ENCODE measurements at regions not wholly inside any gene's neighbourhood (a gene's known extent, or its start where the extent isn't known, plus 50 kb on each side); places are given as distances from the start of the nearest gene placed in this dataset.

GRCh38 chr3:21094686-21095085, 656.3 kb downstream of the ZNF385D start (continued):
- TF ChIP-seq, protein P1, sequence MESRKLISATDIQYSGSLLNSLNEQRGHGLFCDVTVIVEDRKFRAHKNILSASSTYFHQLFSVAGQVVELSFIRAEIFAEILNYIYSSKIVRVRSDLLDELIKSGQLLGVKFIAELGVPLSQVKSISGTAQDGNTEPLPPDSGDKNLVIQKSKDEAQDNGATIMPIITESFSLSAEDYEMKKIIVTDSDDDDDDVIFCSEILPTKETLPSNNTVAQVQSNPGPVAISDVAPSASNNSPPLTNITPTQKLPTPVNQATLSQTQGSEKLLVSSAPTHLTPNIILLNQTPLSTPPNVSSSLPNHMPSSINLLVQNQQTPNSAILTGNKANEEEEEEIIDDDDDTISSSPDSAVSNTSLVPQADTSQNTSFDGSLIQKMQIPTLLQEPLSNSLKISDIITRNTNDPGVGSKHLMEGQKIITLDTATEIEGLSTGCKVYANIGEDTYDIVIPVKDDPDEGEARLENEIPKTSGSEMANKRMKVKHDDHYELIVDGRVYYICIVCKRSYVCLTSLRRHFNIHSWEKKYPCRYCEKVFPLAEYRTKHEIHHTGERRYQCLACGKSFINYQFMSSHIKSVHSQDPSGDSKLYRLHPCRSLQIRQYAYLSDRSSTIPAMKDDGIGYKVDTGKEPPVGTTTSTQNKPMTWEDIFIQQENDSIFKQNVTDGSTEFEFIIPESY (IDR thresholded peaks at IDR 0.05; ENCODE audit: extremely low read depth, insufficient replicate concordance, low read length): no peak
- TF ChIP-seq SRF (IDR thresholded peaks at IDR 0.05; ENCODE audit: low read depth) (no peak), POLR2A (IDR thresholded peaks at IDR 0.05; ENCODE audit: borderline replicate concordance, extremely low read depth, insufficient read depth, insufficient read length) (no peak), TCF7L2 (IDR thresholded peaks at IDR 0.05; ENCODE audit: borderline replicate concordance, extremely low read depth, insufficient read depth, insufficient read length) (no peak), CEBPB (IDR thresholded peaks at IDR 0.05; ENCODE audit: low read depth) (no peak)

DNA sequence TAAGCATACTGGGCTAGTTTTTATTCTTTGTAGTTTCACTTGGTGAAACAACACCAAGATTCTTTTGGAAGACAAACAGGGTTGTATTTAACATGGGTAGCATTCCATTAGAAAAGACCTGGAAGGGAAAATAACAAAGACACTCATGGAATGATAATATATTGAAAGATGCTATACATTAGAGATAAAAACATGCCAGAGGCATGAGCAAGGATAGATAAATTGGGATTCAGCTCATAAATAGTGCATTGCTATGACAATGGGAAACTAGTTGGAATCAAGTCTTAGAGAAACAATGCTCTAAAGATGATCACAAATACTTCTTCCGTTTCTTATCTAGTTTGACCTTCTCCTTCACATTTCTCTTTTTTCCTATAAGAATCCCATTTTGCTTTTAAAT, 677.4 kb downstream of the ZNF385D start:
- Histone ChIP-seq H3K9me2 (ENCODE audit: insufficient read depth) (no peaks in the 10 kb centered on the region), H3K27me3 (ENCODE audit: insufficient read depth, low read length) (no peaks in the 10 kb centered on the region), H3K4me2 (ENCODE audit: low read length) (no peak overlapping the region), H3K27ac (ENCODE audit: low read depth, low read length) (no peak overlapping the region), H3K9me3 (ENCODE audit: control insufficient read depth in 1 of 2, insufficient read depth in 1 of 2, low read depth in 1 of 2, low read length in 2 of 2) (peaks cover 10 to 22% of the 10 kb centered on the region in 2 experiments; a peak in 2 of 4 replicates), H3K9ac (ENCODE audit: low read length) (no peak overlapping the region), H3K36me3 (ENCODE audit: control insufficient read depth in 1 of 2, insufficient read depth in 2 of 2, low read length in 2 of 2) (no peaks in the 10 kb centered on the region), H2AFZ (ENCODE audit: low read depth, low read length, poor library complexity, severe bottlenecking) (no peak overlapping the region), H3K4me3 (replicated peaks in 1 of 2; ENCODE audit: low read depth in 1 of 2, low read length in 2 of 2) (no peak overlapping the region), H4K20me1 (ENCODE audit: insufficient read depth) (no peaks in the 10 kb centered on the region), H3K4me1 (ENCODE audit: control insufficient read depth in 1 of 2, insufficient read depth in 2 of 2, low read length in 2 of 2) (no peaks in the 10 kb centered on the region), H3K79me2 (ENCODE audit: insufficient read depth, low read length) (no peaks in the 10 kb centered on the region)
- no peak for ATAC-seq
- CTCF ChIA-PET: no interaction called here
- no peak for TF ChIP-seq RAD21 (IDR thresholded peaks at IDR 0.05; ENCODE audit: low read depth)
- TF ChIP-seq SIN3A (IDR thresholded peaks at IDR 0.05; ENCODE audit: low read depth): no peak
- TF ChIP-seq, protein P1 (IDR thresholded peaks at IDR 0.05; ENCODE audit: extremely low read depth, insufficient replicate concordance, low read length): no peak
- TF ChIP-seq SRF (IDR thresholded peaks at IDR 0.05; ENCODE audit: low read depth): no peak
- no peak for TF ChIP-seq MAX (IDR thresholded peaks at IDR 0.05)
- TF ChIP-seq EGR1 (IDR thresholded peaks at IDR 0.05; ENCODE audit: low read depth): no peak
- TF ChIP-seq EZH2 (IDR thresholded peaks at IDR 0.05): no peak
- TF ChIP-seq POLR2A (IDR thresholded peaks at IDR 0.05; ENCODE audit: borderline replicate concordance, extremely low read depth, insufficient read depth, insufficient read length): no peak
- TF ChIP-seq EZH2phosphoT487 (IDR thresholded peaks at IDR 0.05; ENCODE audit: borderline replicate concordance): no peak
- TF ChIP-seq, protein P2, sequence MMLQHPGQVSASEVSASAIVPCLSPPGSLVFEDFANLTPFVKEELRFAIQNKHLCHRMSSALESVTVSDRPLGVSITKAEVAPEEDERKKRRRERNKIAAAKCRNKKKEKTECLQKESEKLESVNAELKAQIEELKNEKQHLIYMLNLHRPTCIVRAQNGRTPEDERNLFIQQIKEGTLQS (IDR thresholded peaks at IDR 0.05): no peak
- DNase-seq (ENCODE audit: low read depth, low spot score): no peak
- POLR2A ChIA-PET: no interaction called here
- RAD21 ChIA-PET (ENCODE audit: low non-redundant PET in 1 of 2, low total read pairs in 2 of 2, uncharacterized antibody in 2 of 2, unreplicated experiment in 2 of 2): no interaction called here
- BruUV-seq (replicated peaks): no TSS peak
- intact Hi-C loops (cut with micrococcal nuclease): no loop called here

All from HCT116 (cell line).